Right lobe of liver (tissue), 6 donors: ENCODE measurements at regions not wholly inside any gene's neighbourhood (a gene's known extent, or its start where the extent isn't known, plus 50 kb on each side); places are given as distances from the start of the nearest gene placed in this dataset.
"Not testable (repeated sequence)": the region's sequence is repeated elsewhere in the genome, so short reads cannot be mapped to it uniquely, and the experiment has no call there.

Experiments used
- ATAC-seq, 4 donors: fragments of 200-7000 bp; cut with Tn5 transposase; one replicate each; pipeline ENCODE4 v1.9.1; 2020; ENCODE audit warnings: mild to moderate bottlenecking in 4 of 4, moderate library complexity in 4 of 4
- DNase-seq, 3 donors: peaks; one replicate each; pipeline ENCODE4 v3.0.0-alpha.2; 2020
- H3K27ac ChIP-seq, 3 donors: fragments of 200-600 bp; one replicate each; pipeline ENCODE4 v1.8.0; 2022
- H3K27me3 ChIP-seq, 2 donors: fragments of 200-600 bp; one replicate each; pipeline ENCODE4 v1.8.0; 2022
- H3K36me3 ChIP-seq, 4 donors: fragments of 200-600 bp; sonication (generic) in 1 of 4; one replicate each; pipeline versions ENCODE4 v1.5.1 to v1.8.0; 2017 to 2022; ENCODE audit warnings: control low read depth in 1 of 4
- H3K4me1 ChIP-seq, 4 donors: fragments of 200-600 bp; sonication (generic) in 1 of 4; one replicate each; pipeline versions ENCODE4 v1.5.1 to v1.8.0; 2017 to 2022; ENCODE audit warnings: control low read depth in 1 of 4
- H3K4me3 ChIP-seq, 3 donors: fragments of 200-600 bp; one replicate each; pipeline ENCODE4 v1.8.0; 2022
- H3K9me3 ChIP-seq, 4 donors: fragments of 200-600 bp; sonication (generic) in 1 of 4; one replicate each; pipeline versions ENCODE4 v1.5.1 to v1.8.0; 2017 to 2022; ENCODE audit warnings: control low read depth in 1 of 4
- POLR2A ChIP-seq: fragments of 450-650 bp; IDR thresholded peaks from one replicate; pipeline ENCODE4 v1.6.1; 2017; ENCODE audit warnings: antibody characterized with exemption, mild to moderate bottlenecking
- WGBS: methylation state at CpG from one replicate; pipeline ENCODE4 v1.1.6; 2018; ENCODE audit warnings: low coverage, low lambda C conversion rate; ENCODE audit not compliant: insufficient coverage; ENCODE audit errors: missing lambda C conversion rate; 5-methylcytosine and 5-hydroxymethylcytosine counted together
- intact Hi-C, 2 donors: fragments of 100-400 bp; cut with DNase I; formaldehyde crosslinking; loops; one replicate each; pipeline versions ENCODE4 v1.11.2 to v1.14.1; 2022
- TF ChIP-seq, protein P1 (sequence below), 4 donors: fragments of 200-600 bp in 3 of 4; fragments of 450-650 bp in 1 of 4; IDR thresholded peaks; one replicate each; pipeline versions ENCODE4 v1.5.1 to v1.8.0; 2016 to 2022; ENCODE audit warnings: antibody characterized with exemption in 4 of 4, mild to moderate bottlenecking in 2 of 4
- donor health status: DM: no; HTN: yes; CAD: no.
- donor health status: DM: no; HTN: no; CAD: no.
- donor health status: DM: no; HTN: no; CAD: no.
- donor health status: DM: no; HTN: yes; CAD: no.
- donor health status: DM: no; HTN: yes; CAD: no.

DNA sequence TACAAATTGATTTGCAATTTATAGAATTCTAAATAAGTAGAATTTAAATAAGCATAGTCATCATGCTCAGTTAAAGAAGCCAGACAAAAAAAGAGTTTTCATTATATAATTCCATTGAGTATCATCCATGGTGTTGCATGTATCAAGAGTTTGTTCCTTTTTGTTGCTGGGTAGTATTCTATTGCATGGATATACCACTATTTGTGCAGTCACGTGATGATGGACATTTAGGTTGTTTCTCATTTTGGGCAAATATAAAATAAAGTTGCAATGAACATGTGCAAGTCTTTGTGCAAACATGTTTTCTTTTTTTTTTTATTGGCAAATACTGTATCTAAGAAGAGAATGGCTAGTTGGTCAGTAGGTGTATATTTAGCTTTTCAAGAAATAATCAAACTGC lies 186.2 kb upstream of the FRMD6 start:
- H3K36me3 ChIP-seq: no peaks in the 10 kb centered on the region
- ATAC-seq (no peak), DNase-seq (no peak)
- H3K27me3 ChIP-seq: no peaks in the 10 kb centered on the region
- intact Hi-C loops: no loop called here
- H3K4me1 ChIP-seq: no peaks in the 10 kb centered on the region
- 67% methylated on average over 1 of the region's 1 CpG for WGBS
- no peak overlapping the region for H3K27ac ChIP-seq
- TF ChIP-seq, protein P1, sequence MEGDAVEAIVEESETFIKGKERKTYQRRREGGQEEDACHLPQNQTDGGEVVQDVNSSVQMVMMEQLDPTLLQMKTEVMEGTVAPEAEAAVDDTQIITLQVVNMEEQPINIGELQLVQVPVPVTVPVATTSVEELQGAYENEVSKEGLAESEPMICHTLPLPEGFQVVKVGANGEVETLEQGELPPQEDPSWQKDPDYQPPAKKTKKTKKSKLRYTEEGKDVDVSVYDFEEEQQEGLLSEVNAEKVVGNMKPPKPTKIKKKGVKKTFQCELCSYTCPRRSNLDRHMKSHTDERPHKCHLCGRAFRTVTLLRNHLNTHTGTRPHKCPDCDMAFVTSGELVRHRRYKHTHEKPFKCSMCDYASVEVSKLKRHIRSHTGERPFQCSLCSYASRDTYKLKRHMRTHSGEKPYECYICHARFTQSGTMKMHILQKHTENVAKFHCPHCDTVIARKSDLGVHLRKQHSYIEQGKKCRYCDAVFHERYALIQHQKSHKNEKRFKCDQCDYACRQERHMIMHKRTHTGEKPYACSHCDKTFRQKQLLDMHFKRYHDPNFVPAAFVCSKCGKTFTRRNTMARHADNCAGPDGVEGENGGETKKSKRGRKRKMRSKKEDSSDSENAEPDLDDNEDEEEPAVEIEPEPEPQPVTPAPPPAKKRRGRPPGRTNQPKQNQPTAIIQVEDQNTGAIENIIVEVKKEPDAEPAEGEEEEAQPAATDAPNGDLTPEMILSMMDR (IDR thresholded peaks at IDR 0.05): no peak
- TF ChIP-seq POLR2A: no peak
- H3K9me3 ChIP-seq: no peaks in the 10 kb centered on the region
- H3K4me3 ChIP-seq: no peak overlapping the region

DNA sequence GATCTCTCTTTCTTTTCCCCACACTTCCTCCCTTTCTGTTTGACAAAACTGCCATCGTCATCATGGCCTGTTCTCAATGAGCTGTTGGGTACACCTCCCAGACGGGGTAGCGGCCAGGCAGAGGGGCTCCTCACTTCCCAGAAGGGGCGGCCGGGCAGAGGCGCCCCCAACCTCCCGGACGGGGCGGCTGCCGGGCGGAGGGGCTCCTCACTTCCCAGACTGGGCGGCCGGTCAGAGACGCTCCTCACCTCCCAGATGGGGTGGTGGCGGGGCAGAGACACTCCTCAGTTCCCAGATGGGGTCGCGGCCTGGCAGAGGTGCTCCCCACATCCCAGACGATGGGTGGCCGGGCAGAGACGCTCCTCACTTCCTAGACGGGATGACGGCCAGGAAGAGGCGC lies 184.3 kb upstream of the FRMD6 start:
- H3K4me3 ChIP-seq, intact Hi-C loops, H3K27me3 ChIP-seq, H3K4me1 ChIP-seq, ATAC-seq, DNase-seq, H3K27ac ChIP-seq, H3K36me3 ChIP-seq, H3K9me3 ChIP-seq: not testable (repeated sequence)
- WGBS: 93% methylated on average over 13 of the region's 23 CpGs

DNA sequence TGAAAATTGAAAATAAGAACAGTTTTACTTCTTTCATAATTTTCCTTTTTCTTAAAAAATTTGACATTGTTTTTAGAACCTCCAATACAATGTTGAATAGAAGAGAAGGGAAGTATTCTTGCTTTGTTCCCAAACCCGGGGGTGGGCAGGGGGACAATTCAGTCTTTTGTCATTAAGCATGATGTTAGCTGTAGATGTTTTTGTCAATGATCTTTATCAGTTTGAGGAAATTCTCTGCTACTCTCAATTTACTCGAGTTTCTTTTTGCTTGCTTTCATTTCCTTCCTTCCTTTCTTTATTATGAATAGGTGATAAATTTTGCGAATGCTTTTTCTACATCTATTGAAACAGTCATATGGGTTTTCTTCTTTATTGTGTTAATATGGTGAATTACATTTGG lies 183.2 kb upstream of the FRMD6 start:
- intact Hi-C loops: no loop called here
- no peaks in the 10 kb centered on the region for H3K27me3 ChIP-seq
- DNase-seq (no peak), ATAC-seq (no peak)
- H3K36me3 ChIP-seq: no peaks in the 10 kb centered on the region
- peaks cover 0 to 3% (median 0%) of the 10 kb centered on the region in 4 donors for H3K4me1 ChIP-seq
- no peak for TF ChIP-seq POLR2A
- TF ChIP-seq, protein P1 (IDR thresholded peaks at IDR 0.05): no peak
- 64% methylated on average over 3 of the region's 3 CpGs for WGBS
- H3K4me3 ChIP-seq: no peak overlapping the region
- no peak overlapping the region for H3K27ac ChIP-seq
- no peaks in the 10 kb centered on the region for H3K9me3 ChIP-seq

DNA sequence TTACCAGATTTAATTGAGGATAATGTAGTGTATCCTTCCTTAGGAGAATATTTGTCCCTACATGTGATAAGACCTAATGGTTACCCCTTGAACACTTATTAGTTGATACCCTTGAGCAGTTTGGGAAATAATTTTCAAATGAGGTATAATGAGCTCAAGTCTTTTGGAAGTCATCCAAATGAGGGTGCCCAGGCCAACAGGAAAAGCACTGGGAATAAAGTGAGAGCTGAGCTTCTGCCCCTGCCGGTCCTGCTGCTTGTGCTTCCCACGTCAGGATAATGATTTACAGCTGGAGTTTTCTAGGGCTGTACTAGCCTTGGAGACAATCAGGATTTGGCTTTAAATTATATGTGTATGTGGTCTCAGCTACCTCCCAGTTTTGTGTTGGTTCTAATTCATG lies 178.8 kb upstream of the FRMD6 start:
- Histone ChIP-seq H3K4me3 (no peak overlapping the region), H3K27ac (no peak overlapping the region), H3K27me3 (no peaks in the 10 kb centered on the region), H3K4me1 (peaks cover 0 to 3% (median 0%) of the 10 kb centered on the region in 4 donors), H3K9me3 (no peaks in the 10 kb centered on the region), H3K36me3 (no peaks in the 10 kb centered on the region)
- intact Hi-C loops: no loop called here
- DNase-seq: no peak
- WGBS: 75% methylated on average over 2 of the region's 2 CpGs
- ATAC-seq: peak in 3 of 4 donors; percentile 14 to 91 (median 33)
- TF ChIP-seq, protein P1 (IDR thresholded peaks at IDR 0.05): no peak
- no peak for TF ChIP-seq POLR2A

DNA sequence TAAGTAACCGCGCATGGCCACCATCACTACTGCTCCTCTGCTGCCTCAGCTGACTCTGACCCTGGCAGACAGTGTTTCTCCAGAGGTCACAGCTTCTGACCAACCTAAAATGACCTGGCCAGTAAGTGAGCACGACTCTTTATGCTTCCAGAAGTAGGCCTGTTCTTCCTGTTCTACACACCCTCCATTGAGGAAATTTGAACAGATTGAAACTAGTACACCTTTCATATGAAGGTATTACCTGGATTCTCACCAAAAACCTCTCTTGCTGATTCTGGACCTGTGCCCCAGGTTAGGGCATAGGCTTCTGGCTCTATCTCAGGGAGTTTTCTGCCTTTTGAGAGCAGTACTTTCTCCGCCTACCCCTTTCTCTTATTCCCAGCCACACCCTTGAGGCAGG lies 178.4 kb upstream of the FRMD6 start:
- no peaks in the 10 kb centered on the region for H3K9me3 ChIP-seq
- H3K27ac ChIP-seq: no peak overlapping the region
- ATAC-seq (peak in 2 of 4 donors; percentile 24 to 72), DNase-seq (no peak)
- intact Hi-C loops: no loop called here
- TF ChIP-seq, protein P1 (IDR thresholded peaks at IDR 0.05): no peak
- TF ChIP-seq POLR2A: no peak
- WGBS: 62% methylated on average over 2 of the region's 4 CpGs
- no peaks in the 10 kb centered on the region for H3K27me3 ChIP-seq
- no peaks in the 10 kb centered on the region for H3K36me3 ChIP-seq
- H3K4me1 ChIP-seq: peaks cover 0 to 3% (median 0%) of the 10 kb centered on the region in 4 donors
- H3K4me3 ChIP-seq: no peak overlapping the region
